HG03280 (cell line): ENCODE measurements at regions not wholly inside any gene's neighbourhood (a gene's known extent, or its start where the extent isn't known, plus 50 kb on each side); places are given as distances from the start of the nearest gene placed in this dataset.

Source experiments
- ATAC-seq: cut with Tn5 transposase; IDR thresholded peaks from one replicate; pipeline ENCODE4 v1.9.1; 2021; ENCODE audit warnings: mild to moderate bottlenecking, moderate library complexity; ENCODE audit not compliant: unreplicated experiment

DNA sequence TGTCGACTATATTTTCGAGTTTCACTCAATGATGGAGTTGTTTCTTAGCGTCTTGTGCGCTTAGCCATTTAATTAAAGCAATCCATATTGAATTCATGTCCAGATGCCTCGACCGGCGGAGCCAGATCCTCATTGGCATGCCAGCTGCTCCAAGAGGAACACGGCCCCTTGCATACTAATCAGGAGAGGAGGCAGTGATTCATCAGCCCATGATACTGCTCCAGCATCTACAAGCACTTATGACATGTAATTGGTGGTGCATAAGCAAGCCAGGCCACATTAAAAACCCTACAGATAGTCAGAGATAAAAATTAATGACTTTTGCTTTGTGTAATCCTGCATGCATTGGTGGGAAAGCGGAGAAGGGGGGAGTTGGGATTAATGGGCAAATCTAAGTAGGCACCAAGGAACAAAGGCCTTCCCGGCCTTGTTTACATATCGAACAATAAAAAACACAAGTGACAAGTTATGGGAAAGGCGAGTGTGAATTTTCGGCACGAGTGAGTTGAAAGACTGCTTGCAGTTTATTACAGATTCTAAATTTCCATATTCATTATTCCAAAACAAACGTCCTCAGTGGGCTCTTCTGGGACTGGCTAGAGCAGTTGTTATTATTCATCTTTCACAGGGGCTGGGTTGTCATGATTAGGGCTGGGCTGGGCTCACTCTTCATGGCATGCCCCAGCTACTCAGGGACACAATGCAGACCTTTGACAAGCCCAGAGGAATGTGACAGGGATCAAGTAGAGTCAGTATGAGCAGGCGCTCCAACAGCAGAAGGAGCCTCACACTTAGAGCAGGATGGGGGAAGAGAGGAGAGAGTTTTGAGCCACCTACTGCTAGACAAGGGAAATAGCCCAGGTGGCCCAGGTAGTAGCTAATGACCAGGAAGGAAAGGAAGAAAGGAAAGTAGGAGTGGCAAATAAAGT is 281.7 kb upstream of the ZFHX3 start:
- ATAC-seq = no peak

DNA sequence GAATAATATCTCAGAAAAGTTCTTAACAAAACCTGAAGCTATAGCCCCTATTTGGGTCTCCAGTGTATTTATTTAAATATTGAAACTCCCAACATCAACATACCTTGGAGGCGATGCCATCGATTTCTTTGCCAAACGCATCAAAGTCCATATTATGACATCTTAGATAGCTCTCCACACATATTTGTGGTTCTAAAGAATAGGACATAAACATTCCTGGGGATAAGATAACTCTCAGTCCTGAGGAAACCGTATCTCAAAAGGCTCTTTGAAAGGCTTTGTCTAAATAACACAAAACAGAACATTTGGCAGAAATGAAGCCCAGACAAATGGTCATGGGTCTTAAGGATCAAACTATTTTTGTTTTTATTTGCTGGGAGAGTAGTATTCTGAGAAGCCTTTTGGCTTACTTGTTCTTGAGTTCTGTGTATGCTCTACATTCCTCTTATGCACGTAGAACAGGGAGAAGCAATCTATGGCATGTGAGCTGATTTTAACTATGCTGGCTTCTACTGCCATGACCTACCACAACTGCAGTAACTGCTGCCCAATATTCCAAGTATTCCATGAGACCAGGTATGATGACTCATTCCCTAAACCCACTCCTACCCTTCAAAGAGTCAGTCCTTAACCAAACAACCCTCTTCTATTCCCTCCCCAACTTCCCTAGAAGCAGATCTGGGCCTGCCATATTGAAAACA is 279.0 kb upstream of the ZFHX3 start:
- no peak for ATAC-seq

DNA sequence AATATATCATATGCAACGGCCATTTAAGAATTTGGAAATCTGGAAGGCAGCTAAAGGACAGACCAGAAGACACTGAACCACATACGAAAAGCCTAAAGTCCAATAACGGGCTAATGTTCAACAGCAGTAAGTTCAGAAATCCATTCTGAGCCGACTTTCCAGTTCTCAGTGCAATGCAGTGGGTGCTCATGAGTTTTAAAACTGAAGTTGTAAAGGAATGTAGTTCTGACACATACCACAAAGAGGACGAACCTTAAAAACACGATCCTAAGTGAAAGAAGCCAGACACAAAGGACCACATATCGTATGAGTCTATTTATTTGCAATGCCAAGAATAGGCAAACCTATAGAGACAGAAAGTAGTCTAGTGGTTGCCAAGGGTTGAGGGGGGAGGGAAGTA is 278.3 kb upstream of the ZFHX3 start:
- ATAC-seq = no peak

DNA sequence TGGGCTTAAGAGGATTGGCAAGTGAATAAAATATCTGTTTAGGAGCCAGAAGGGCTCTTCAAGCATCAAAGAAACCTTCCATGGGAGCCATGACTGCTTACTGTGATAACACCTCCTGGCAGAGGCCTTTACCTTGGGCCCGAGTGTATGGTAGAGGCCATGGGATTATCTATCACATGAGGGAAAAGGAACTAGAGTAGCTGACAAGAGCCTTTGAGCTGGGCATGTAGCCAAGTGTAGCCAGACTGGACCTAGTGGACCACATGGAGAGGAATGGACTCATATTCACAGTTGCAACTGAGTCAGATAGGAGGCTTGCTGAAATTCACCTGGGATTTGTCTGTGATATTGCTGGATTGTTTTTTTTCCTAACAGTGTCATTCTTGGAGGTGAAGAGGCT is 276.0 kb upstream of the ZFHX3 start:
- ATAC-seq = no peak

DNA sequence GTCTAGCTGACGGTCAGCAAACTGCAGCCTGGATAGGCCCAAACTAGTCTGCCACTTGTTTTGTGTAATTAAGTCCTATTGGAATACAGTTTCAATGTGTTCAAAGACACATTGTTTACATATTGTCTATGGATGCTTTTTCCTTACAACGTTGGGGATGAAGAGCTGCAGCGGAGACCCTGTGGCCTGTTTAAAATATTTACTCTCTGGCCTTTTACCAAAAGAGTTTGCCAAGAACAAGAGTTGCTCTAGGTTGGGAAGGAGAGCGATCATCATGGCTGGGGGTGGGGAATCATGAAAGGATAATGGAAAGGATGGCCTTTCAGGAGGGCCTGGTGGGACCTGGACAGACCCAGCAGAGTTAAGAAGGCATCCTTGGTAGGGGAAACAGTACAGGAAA is 274.9 kb upstream of the ZFHX3 start:
- no peak for ATAC-seq

DNA sequence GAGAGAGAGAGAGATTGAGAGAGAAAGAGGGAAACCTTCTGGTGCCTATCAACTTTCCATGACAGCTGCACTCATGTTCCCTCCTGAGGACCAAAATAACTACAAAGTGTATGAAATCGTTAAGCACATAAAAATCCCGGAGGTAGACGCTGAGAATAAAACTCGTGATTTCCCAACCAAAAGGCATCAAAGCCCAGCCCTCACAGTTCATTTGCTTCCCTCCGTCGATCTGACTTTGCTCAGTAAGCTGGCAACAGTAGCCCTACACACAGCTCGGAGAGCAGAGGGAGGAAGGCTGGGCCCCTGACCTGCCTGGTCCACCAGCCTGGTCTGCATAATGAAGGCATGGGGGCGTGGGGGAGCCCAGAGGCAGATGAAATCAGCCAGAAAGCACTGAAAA is 273.9 kb upstream of the ZFHX3 start:
- ATAC-seq = no peak

DNA sequence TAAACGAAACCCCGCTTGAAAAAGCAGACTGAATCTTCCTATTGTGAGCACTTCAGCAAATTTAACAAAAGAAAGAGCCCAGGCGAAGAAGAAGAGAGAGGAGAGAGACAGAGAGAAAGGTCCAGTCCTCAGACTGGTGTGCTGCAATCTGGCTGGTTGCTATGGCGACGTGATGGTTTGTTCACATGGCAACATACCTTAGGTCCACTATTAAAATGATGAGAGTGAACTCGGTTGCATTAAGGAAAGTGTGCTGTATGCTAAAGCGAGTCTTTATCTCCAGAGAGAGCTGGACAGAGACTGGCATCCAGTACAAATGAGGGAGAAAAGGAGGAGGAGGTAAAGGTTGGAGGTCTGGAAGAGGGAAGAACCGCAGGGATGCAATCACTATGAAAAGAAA is 271.8 kb upstream of the ZFHX3 start:
- no peak for ATAC-seq

DNA sequence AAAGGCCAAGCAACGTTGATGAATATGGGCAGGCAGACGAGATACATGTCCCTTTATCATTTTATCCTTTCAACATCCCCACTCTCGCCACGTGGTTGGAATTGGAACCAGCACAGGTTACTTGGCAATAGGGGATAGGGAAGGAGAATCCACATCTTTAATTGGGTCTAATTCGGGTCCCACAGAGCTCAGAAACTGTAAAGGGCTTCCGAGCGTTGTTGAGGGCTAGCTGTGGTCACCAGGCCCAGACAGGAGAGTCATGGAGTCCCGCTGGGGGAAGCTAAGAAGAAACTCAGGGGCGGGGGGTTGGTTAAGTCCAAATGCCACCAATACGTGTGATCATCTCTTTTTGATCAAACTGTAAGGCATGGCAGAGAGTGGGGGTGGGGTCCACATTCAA is 271.3 kb upstream of the ZFHX3 start:
- no peak for ATAC-seq

DNA sequence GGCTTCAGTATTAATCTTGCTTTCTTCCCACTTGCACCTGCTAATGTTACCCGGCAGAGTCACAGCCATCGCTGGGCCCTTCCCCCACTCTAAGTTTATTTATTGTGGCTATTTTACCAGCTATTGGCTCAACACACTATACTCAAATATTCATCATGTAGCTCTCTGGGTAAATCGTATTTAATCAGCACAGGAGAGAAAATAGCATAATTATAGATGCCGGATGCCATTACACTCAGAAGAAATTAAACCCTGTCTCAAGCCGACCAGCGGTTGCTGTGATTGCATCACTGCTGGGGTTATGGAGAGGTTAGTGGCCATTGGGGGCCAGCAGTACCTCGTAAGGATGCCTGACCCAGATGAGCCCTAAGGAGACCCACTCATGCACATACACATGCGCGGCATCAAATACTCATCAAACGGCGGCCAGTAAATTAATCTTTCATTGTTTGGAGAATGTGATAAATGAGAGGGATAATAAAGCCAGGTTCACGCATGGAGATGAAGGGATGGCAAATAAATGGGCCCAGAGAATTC is 269.5 kb upstream of the ZFHX3 start:
- no peak for ATAC-seq

DNA sequence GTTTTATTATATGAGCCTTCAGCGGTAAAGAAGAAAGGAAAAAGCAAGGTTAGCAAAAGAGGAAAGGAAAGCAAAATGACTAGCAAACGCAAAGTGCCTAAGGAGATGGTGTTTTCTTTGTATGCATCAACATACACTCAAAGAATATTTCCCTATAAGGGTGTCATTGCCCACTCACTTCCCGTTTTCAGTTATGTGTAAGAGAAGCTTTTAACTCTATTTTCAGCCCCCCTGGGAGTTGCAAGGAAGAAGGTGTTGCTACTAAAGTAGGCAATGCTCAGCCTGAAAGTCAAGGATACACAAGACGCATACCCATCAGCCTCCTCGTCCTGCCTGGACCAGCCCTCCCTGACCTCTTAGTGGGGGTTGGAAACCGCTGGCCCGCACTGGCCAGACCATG is 267.7 kb upstream of the ZFHX3 start:
- ATAC-seq = no peak

DNA sequence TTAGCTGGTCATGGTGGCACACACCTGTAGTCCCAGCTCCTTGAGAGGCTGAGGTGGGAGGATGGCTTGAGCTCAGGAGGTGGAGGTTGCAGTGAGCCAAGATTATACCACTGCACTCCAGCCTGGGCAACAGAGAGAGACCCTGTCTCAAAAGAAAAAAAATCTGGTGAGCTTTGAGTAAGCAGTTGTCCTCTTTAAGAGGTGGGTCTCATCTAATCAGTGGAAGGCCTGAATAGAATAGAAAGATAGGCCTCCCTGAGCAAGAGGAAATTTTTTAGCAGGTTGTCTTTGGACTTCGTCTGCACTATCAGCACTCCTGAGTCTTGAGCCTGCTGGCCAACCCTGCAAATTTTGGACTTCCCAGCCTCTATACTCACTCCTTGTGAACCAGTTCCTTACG is 266.0 kb upstream of the ZFHX3 start:
- no peak for ATAC-seq

DNA sequence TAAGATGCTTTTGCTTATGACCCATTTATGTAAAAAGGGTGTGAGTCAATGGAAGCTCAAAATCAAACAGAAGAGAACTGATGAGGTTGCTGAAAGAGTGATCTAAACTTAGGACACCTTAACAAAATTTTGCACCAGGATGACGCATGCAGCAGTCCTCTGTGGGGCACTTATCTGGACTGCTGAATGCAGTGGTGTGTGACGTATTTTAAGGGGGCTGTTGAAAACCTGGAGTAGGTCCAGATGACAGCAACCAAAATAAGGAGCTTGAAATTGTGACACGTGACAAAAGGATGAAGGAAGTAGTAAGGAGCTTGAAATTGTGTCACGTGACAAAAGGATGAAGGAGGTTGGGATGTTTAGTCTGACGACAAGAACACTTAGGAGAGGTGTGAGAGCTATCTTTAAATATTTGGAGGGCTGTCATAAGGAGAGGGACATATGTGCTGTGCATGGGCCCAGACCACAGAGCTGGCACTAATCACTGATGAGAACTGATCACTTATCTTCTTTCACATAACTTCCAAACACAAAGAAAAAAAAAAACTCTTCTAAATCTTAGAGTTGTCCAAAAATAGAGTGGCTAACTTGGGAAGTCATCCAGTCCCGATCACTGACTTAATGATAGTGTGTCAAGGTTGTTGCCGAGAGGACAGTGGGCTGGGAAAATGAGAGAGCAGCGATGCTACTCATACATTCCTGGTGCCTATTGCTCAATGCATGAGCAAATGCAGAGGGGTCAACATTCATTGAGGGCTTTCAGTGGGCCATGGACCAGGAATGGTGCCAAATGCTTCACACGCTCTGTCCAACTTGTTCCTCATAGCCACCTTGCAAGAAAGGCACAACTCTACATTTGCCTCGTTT is 264.2 kb upstream of the ZFHX3 start:
- no peak for ATAC-seq

DNA sequence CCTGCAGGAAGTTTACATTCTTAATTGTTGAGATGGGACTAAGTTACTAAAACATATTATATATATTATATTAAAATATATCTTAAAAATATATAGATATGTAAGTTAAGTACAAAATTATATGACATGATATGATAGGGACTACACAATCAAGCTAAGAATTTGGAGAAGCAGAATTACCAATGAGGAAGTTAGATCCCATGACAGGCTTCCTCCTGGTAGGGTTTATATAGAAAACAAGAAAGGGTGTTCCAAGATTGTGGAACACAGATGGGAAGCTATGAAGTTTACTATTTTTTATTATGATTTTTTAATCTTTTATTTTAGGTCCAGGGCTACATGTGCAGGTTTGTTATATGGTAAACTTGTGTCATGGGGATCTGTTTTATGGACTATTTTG is 260.8 kb upstream of the ZFHX3 start:
- no peak for ATAC-seq

DNA sequence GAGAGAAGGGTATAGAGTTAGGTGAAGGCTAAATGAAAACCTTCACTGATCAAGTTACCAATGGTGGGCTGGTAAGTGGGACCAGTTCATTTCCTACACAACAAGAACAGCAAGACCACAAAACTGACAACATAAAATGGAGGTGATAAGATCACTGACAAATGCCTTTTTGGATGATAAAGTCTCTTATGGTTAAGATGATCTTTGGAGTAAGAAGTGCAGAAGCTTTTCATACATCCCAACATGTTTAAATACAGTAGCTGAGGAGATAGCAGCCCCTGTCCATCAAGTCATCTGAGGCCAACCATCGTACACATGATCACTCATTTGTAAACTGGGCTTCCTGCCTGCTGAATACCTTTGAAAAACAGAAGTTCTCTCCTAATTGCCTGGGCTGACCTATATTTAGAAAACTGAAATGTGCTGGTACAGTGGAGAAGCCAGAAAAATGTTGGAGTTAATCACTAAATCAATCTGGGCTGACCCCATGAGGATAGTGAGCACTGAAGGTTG is 259.0 kb upstream of the ZFHX3 start:
- no peak for ATAC-seq

DNA sequence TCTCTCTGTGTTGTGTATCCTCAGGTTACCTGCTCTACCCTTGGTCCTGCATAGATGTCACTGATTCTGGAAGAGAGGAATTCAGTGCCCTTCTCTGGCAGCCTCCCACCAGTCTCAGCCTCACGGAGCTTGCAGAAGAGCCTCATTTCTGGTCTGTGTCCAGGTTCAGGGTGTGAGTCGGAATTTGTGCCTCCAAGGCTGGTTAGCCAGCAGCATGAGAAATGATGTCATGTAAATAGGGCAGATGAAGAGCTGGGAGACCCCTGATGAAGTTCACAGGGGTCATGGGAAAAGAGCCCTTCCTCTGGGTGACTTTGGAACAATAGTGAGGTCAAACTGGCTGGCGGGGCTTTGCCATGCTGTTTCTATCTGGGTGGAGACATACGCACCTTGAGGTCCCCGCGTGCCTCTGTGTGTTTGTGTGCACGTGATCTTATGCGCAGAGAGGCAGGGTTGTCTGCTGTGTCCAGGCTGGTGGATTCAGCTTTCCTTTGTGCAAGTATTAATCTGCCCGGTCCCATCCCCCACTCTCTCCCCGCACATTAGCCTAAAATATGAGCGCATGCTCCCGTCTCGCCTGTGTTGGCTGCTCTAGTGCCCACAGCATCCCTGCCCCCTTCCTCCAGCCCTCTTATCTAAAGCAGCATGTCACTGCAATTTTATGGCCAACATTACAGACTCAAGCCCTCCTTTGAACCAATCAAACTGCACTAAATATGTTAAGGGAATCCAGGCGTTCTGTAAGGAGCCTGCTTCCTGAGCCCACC is 256.3 kb upstream of the ZFHX3 start:
- no peak for ATAC-seq

DNA sequence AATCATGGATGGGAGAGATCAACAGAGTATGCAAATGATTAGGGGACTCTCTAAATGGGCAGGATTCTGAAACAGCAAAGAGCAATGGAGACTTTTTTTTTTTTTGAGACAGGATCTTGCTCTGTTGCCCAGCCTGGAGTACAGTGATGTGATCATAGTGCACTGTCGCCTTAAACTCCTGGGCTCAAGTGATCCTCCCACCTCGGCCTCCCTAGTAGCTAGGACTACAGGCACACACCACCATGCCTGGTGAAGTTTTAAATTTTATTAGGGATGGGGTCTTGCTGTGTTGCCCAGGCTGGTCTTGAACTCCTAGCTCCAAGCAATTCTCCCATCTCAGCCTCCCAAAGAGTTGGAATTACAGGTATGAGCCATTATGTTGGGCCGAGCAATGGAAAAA is 255.0 kb upstream of the ZFHX3 start:
- no peak for ATAC-seq

DNA sequence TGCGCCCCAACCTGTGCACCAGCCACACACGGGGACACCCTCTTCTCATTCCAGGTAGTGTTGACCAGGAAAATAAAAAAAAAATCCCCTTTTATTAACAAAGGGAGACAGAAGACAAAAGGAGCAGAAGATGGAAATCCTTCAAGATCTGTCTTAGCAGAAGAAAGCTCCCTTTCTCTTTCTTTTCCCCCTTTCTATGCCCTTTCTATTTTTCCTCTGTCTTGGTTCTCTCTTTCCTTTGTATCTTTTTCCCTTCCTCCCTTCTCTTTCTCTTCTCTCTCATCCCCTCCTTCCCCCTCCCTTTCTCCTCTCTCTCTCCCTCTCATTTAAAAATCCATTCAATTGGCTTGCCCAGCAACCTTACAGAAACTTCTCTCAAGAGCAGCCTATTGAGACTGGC is 254.1 kb upstream of the ZFHX3 start:
- ATAC-seq = no peak

DNA sequence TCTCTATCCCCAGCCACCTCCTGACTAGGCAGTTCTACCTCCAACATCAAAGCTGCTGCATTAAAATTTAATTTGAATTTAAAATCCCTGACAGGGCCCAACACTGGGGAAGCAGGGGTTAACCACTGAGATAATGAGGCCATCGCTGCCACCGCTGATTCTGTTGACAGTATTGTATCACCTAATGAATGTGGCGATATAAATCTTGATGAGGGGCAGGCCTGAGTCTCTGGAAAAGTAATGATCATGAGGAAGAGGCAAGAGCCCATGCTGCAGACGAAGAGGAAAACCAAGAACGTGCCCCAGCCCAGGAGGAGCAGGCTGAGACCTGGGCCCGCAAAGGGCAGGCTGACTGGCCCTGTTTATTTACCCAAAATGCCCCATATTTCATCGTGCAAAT is 251.4 kb upstream of the ZFHX3 start:
- no peak for ATAC-seq

DNA sequence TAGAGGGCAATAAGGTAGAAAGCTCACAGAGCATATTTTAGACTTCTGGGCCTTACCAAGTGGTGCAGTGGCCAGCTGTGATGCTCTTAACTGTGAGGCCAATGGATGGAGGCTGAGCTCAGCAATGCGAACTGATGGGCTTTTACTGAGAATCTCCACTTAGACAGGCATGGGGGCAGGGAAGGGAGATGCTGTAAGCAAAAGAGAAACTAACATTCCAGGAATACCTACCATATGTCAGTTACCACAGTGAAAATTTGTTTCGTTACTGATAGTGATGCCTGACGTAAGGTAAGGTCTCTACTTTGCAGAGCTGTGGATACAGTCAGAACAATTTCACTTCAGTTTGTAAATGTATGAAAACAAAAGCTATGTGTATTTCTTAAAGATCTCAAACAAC is 250.6 kb upstream of the ZFHX3 start:
- ATAC-seq = no peak

DNA sequence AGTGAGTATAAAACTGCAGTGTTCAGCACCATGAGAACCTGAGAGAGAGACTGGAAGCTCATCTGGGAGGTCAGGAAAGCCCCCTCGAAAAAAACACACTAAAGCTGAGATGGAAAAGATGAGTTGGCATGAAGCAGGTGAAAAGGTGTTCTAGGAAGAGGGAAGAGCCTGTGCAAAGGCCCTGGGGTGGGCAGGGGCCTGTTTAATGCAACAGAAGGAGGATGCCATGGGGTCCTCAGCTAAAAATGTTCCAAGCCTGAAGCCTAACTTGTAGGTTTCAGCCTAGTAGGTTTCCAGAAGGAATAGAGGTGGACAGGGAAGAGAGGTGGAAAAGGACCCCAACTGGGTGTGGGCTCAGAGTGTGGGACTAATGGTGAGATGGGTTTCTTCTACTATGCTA is 242.3 kb upstream of the ZFHX3 start:
- ATAC-seq = no peak
